Astrocyte (in vitro differentiated cells and primary cell): ENCODE measurements at regions not wholly inside any gene's neighbourhood (a gene's known extent, or its start where the extent isn't known, plus 50 kb on each side); places are given as distances from the start of the nearest gene placed in this dataset.
"Not testable (repeated sequence)": the region's sequence is repeated elsewhere in the genome, so short reads cannot be mapped to it uniquely, and the experiment has no call there.

Source experiments
- DNase-seq: peaks from one replicate; pipeline ENCODE4 v3.0.0-alpha.2; 2010; ENCODE audit warnings: low read depth
- FAIRE-seq: peaks from 2 replicates; lab custom pipeline; 2011; peaks lifted over from hg19 to GRCh38; lab: Jason Lieb, UNC
- H2AFZ ChIP-seq: 2 replicates; pipeline ENCODE4 v1.6.0; 2012; ENCODE audit warnings: low read depth, low read length, inconsistent platforms
- H3K27ac ChIP-seq: 2 replicates; pipeline ENCODE4 v1.5.1; 2011; ENCODE audit warnings: low read depth, low read length, inconsistent platforms
- H3K27me3 ChIP-seq: 2 replicates; pipeline ENCODE4 v1.6.0; 2011; ENCODE audit warnings: low read length, inconsistent platforms; ENCODE audit not compliant: insufficient read depth
- H3K36me3 ChIP-seq: 2 replicates; pipeline ENCODE4 v1.5.1; 2011; ENCODE audit warnings: low read length, inconsistent platforms; ENCODE audit not compliant: insufficient read depth
- H3K4me1 ChIP-seq: 2 replicates; pipeline ENCODE4 v1.5.1; 2011; ENCODE audit warnings: low read length, inconsistent platforms; ENCODE audit not compliant: insufficient read depth
- H3K4me2 ChIP-seq: 2 replicates; pipeline ENCODE4 v1.6.0; 2012; ENCODE audit warnings: low read length, inconsistent platforms
- H3K4me3 ChIP-seq: 2 replicates; pipeline ENCODE4 v1.5.1; 2011; ENCODE audit warnings: low read depth, mild to moderate bottlenecking, low read length, inconsistent platforms; ENCODE audit not compliant: insufficient read depth
- H3K79me2 ChIP-seq: 2 replicates; pipeline ENCODE4 v1.6.0; 2012; ENCODE audit warnings: mild to moderate bottlenecking, low read length, inconsistent platforms; ENCODE audit not compliant: insufficient read depth
- H3K9ac ChIP-seq: 2 replicates; pipeline ENCODE4 v1.6.0; 2012; ENCODE audit warnings: mild to moderate bottlenecking, low read length, inconsistent platforms
- H3K9me3 ChIP-seq: 2 replicates; pipeline ENCODE4 v1.5.1; 2012; ENCODE audit warnings: low read depth, mild to moderate bottlenecking, low read length, inconsistent platforms; ENCODE audit not compliant: insufficient read depth
- H4K20me1 ChIP-seq: 2 replicates; pipeline ENCODE4 v1.6.0; 2012; ENCODE audit warnings: low read length, inconsistent platforms; ENCODE audit not compliant: insufficient read depth
- H3K27ac Mint-ChIP-seq: one replicate; pipeline ENCODE4 v1.8.0; 2021; ENCODE audit warnings: mild to moderate bottlenecking, mixed read lengths; ENCODE audit not compliant: unreplicated experiment
- H3K27me3 Mint-ChIP-seq: one replicate; pipeline ENCODE4 v1.8.0; 2021; ENCODE audit warnings: low read depth, mixed read lengths; ENCODE audit not compliant: unreplicated experiment
- H3K36me3 Mint-ChIP-seq: one replicate; pipeline ENCODE4 v1.8.0; 2021; ENCODE audit warnings: low read depth, mixed read lengths; ENCODE audit not compliant: unreplicated experiment
- H3K4me1 Mint-ChIP-seq: one replicate; pipeline ENCODE4 v1.8.0; 2021; ENCODE audit warnings: low read depth, mixed read lengths; ENCODE audit not compliant: unreplicated experiment
- H3K4me3 Mint-ChIP-seq: one replicate; pipeline ENCODE4 v1.8.0; 2021; ENCODE audit warnings: mild to moderate bottlenecking, moderate library complexity, mixed read lengths; ENCODE audit not compliant: unreplicated experiment
- H3K9me3 Mint-ChIP-seq: one replicate; pipeline ENCODE4 v1.8.0; 2021; ENCODE audit warnings: mild to moderate bottlenecking, mixed read lengths; ENCODE audit not compliant: unreplicated experiment
- EZH2 ChIP-seq: IDR thresholded peaks from 2 replicates; pipeline ENCODE4 v1.6.1; 2012; ENCODE audit warnings: mild to moderate bottlenecking, low read length, inconsistent platforms; ENCODE audit not compliant: insufficient read depth
- TF ChIP-seq, protein P1 (sequence below): IDR thresholded peaks from 2 replicates; pipeline ENCODE4 v1.5.1; 2011; ENCODE audit warnings: low read depth, mild to moderate bottlenecking, inconsistent platforms, low read length, moderate library complexity; ENCODE audit not compliant: insufficient read depth

DNA sequence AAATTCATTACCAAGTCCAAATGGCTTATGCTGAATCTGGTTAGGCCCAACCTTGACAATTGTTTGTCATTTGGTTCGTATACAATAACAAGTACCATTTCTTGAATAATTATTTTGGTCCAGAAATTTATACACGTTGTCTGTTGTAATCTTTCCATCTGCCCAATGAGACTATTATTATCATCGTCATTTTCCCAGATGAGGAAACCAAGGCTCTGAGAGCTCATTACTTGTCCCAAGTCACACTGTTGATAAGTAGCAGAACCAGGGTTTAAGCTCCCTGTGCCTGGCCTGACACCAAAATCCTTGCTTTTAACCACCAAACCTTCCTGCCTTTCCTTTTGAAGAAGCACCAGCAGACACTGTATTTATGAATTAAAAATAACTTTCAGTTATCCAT, 81.3 kb downstream of the RGS2 start:
- DNase-seq (no peak), FAIRE-seq (no peak)
- H3K4me3 Mint-ChIP-seq: no peak overlapping the region
- no peak for TF ChIP-seq EZH2
- TF ChIP-seq, protein P1, sequence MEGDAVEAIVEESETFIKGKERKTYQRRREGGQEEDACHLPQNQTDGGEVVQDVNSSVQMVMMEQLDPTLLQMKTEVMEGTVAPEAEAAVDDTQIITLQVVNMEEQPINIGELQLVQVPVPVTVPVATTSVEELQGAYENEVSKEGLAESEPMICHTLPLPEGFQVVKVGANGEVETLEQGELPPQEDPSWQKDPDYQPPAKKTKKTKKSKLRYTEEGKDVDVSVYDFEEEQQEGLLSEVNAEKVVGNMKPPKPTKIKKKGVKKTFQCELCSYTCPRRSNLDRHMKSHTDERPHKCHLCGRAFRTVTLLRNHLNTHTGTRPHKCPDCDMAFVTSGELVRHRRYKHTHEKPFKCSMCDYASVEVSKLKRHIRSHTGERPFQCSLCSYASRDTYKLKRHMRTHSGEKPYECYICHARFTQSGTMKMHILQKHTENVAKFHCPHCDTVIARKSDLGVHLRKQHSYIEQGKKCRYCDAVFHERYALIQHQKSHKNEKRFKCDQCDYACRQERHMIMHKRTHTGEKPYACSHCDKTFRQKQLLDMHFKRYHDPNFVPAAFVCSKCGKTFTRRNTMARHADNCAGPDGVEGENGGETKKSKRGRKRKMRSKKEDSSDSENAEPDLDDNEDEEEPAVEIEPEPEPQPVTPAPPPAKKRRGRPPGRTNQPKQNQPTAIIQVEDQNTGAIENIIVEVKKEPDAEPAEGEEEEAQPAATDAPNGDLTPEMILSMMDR: no peak
- H3K9ac ChIP-seq: no peak overlapping the region
- no peaks in the 10 kb centered on the region for H3K4me1 ChIP-seq
- H4K20me1 ChIP-seq: no peaks in the 10 kb centered on the region
- H2AFZ ChIP-seq: no peak overlapping the region
- H3K27ac Mint-ChIP-seq: no peak overlapping the region
- H3K9me3 Mint-ChIP-seq: no peaks in the 10 kb centered on the region
- H3K9me3 ChIP-seq: no peaks in the 10 kb centered on the region
- no peaks in the 10 kb centered on the region for H3K36me3 ChIP-seq
- H3K4me2 ChIP-seq: no peak overlapping the region
- H3K4me1 Mint-ChIP-seq: peaks cover 4% of the 10 kb centered on the region
- no peak overlapping the region for H3K4me3 ChIP-seq
- no peaks in the 10 kb centered on the region for H3K27me3 ChIP-seq
- H3K36me3 Mint-ChIP-seq: no peaks in the 10 kb centered on the region
- no peak overlapping the region for H3K27ac ChIP-seq
- H3K79me2 ChIP-seq: no peaks in the 10 kb centered on the region
- H3K27me3 Mint-ChIP-seq: no peaks in the 10 kb centered on the region

DNA sequence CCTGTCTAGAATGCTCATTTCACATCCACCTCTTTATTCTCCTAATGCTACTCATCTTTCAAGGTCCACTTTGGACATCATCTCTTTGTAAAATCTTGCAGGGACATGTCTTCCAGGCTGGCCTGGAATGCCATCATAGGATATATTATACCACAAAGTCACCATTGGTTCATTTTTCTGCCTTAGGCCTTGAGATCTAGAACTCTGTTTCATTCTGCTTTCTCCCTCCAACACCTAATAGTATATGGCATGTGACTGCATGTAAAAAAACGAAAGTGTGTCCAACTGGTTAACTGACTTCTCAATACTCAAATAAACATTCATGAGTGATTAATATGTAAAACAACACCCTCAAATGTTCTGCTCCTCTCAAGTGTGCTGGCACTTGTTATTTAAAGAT, 84.1 kb downstream of the RGS2 start:
- Mint-ChIP-seq H3K27ac (no peak overlapping the region), H3K9me3 (no peaks in the 10 kb centered on the region), H3K4me3 (no peak overlapping the region), H3K4me1 (no peaks in the 10 kb centered on the region), H3K27me3 (no peaks in the 10 kb centered on the region), H3K36me3 (no peaks in the 10 kb centered on the region)
- TF ChIP-seq, protein P1: no peak
- no peak for TF ChIP-seq EZH2
- FAIRE-seq: no peak
- DNase-seq: no peak
- Histone ChIP-seq H3K36me3 (no peaks in the 10 kb centered on the region), H3K9me3 (no peaks in the 10 kb centered on the region), H3K79me2 (no peaks in the 10 kb centered on the region), H3K4me3 (no peak overlapping the region), H3K4me1 (no peaks in the 10 kb centered on the region), H3K27me3 (no peaks in the 10 kb centered on the region), H3K9ac (no peak overlapping the region), H4K20me1 (no peaks in the 10 kb centered on the region), H3K4me2 (no peak overlapping the region), H3K27ac (no peak overlapping the region), H2AFZ (no peak overlapping the region)

DNA sequence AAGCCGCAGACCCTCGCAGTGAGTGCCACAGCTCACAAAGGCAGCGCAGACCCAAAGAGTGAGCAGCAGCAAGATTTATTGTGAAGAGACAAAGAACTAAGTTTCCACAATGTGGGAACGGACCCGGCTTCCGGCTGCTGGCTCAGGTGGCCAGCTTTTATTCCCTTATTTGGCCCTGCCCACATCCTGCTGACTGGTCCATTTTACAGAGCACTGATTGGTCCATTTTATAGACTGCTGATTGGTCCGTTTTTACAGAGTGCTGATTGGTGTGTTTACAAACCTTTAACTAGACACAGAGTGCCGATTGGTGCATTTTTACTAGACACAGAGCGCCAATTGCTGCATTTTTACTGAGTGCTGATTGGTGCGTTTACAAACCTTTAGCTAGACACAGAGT, 86.6 kb downstream of the RGS2 start:
- not testable (repeated sequence) for H3K27ac ChIP-seq, H3K4me2 ChIP-seq, H3K27ac Mint-ChIP-seq, H4K20me1 ChIP-seq, DNase-seq, H3K36me3 ChIP-seq, H3K27me3 Mint-ChIP-seq, H3K36me3 Mint-ChIP-seq, H3K27me3 ChIP-seq, H3K9me3 Mint-ChIP-seq, FAIRE-seq, H3K9ac ChIP-seq, H3K4me1 ChIP-seq, H3K9me3 ChIP-seq, H3K79me2 ChIP-seq, H3K4me3 ChIP-seq, H2AFZ ChIP-seq, H3K4me1 Mint-ChIP-seq, H3K4me3 Mint-ChIP-seq
